ENCODE measurements at regions not wholly inside any gene's neighbourhood (a gene's known extent, or its start where the extent isn't known, plus 50 kb on each side); places are given as distances from the start of the nearest gene placed in this dataset.

DNA sequence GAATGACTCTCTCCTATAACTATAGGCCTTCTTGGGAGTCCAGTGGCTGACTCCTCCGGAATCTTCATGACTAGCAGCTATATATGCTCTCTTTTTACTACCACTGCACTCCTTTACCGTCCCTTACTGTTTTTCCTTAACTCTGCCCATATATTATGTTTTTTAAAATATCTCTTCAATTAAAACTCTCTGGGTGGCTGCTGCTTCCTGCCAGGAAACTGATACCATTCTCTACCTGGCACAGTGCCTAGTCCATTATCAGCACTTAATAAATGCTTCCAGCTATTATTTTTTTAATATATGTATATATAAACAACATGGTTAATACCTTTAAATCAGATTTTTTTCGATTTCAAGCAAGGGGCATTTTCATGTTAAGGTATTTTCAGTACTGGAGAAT is 136.6 kb upstream of the FAM47B start:
- TF ChIP-seq, protein P1, sequence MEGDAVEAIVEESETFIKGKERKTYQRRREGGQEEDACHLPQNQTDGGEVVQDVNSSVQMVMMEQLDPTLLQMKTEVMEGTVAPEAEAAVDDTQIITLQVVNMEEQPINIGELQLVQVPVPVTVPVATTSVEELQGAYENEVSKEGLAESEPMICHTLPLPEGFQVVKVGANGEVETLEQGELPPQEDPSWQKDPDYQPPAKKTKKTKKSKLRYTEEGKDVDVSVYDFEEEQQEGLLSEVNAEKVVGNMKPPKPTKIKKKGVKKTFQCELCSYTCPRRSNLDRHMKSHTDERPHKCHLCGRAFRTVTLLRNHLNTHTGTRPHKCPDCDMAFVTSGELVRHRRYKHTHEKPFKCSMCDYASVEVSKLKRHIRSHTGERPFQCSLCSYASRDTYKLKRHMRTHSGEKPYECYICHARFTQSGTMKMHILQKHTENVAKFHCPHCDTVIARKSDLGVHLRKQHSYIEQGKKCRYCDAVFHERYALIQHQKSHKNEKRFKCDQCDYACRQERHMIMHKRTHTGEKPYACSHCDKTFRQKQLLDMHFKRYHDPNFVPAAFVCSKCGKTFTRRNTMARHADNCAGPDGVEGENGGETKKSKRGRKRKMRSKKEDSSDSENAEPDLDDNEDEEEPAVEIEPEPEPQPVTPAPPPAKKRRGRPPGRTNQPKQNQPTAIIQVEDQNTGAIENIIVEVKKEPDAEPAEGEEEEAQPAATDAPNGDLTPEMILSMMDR (optimal IDR thresholded peaks at IDR 0.05 in 1 of 3, IDR thresholded peaks at IDR 0.05 in 1 of 3, conservative IDR thresholded peaks at IDR 0.05 in 1 of 3; ENCODE audit: extremely low read depth in 1 of 3, insufficient read depth in 2 of 3, low read length in 3 of 3), result no peak
- TF ChIP-seq EZH2 (IDR thresholded peaks at IDR 0.05; ENCODE audit: low read length), result no peak
